Natural killer cell (primary cell): ENCODE measurements at regions not wholly inside any gene's neighbourhood (a gene's known extent, or its start where the extent isn't known, plus 50 kb on each side); places are given as distances from the start of the nearest gene placed in this dataset.

Experiments
- ATAC-seq, 3 donors: fragments of 150-1000 bp in 2 of 3; fragments of 200-7000 bp in 1 of 3; cut with Tn5 transposase; 1 replicate in 1 of 3; 2 replicates in 2 of 3; pipeline ENCODE4 v1.10.0; 2021; ENCODE audit warnings: mild to moderate bottlenecking in 2 of 3, moderate library complexity in 2 of 3
- DNase-seq, 2 donors: peaks; one replicate each; pipeline versions ENCODE4 v3.0.0 to v3.0.0-alpha.2; 2013 to 2021; ENCODE audit warnings: mixed read lengths in 1 of 2
- H3K27ac ChIP-seq: one replicate; pipeline ENCODE4 v1.5.1; 2013; ENCODE audit warnings: mild to moderate bottlenecking, low read length
- H3K27me3 ChIP-seq: one replicate; pipeline ENCODE4 v1.6.1; 2013; ENCODE audit warnings: low read length; ENCODE audit not compliant: control insufficient read depth, insufficient read depth
- H3K36me3 ChIP-seq: one replicate; pipeline ENCODE4 v1.6.1; 2013; ENCODE audit warnings: low read length; ENCODE audit not compliant: control insufficient read depth, insufficient read depth
- H3K4me1 ChIP-seq: one replicate; pipeline ENCODE4 v1.6.1; 2013; ENCODE audit warnings: low read length; ENCODE audit not compliant: control insufficient read depth, insufficient read depth
- H3K4me3 ChIP-seq: one replicate; pipeline ENCODE4 v1.5.1; 2013; ENCODE audit warnings: low read length
- H3K9me3 ChIP-seq: one replicate; pipeline ENCODE4 v1.6.1; 2013; ENCODE audit warnings: low read length; ENCODE audit not compliant: control insufficient read depth, insufficient read depth
- H3K27ac Mint-ChIP-seq, 2 donors: one replicate each; pipeline ENCODE4 v1.8.0; 2022; ENCODE audit warnings: mild to moderate bottlenecking in 2 of 2, mixed read lengths in 2 of 2, moderate library complexity in 1 of 2
- H3K27me3 Mint-ChIP-seq, 2 donors: one replicate each; pipeline ENCODE4 v1.8.0; 2022; ENCODE audit warnings: low read depth in 2 of 2, mixed read lengths in 2 of 2
- H3K36me3 Mint-ChIP-seq: one replicate; pipeline ENCODE4 v1.8.0; 2022; ENCODE audit warnings: mixed read lengths
- H3K4me1 Mint-ChIP-seq, 2 donors: one replicate each; pipeline ENCODE4 v1.8.0; 2022; ENCODE audit warnings: mixed read lengths in 2 of 2
- H3K4me3 Mint-ChIP-seq: one replicate; pipeline ENCODE4 v1.8.0; 2022; ENCODE audit warnings: mild to moderate bottlenecking, moderate library complexity, mixed read lengths
- H3K9me3 Mint-ChIP-seq, 2 donors: one replicate each; pipeline ENCODE4 v1.8.0; 2022; ENCODE audit warnings: mixed read lengths in 2 of 2
- WGBS: methylation state at CpG from one replicate; pipeline ENCODE4 v1.1.7; 2013; ENCODE audit warnings: missing lambda C conversion rate; ENCODE audit not compliant: insufficient coverage; 5-methylcytosine and 5-hydroxymethylcytosine counted together
- intact Hi-C: fragments of 100-400 bp; cut with micrococcal nuclease; formaldehyde crosslinking; loops from one replicate; pipeline ENCODE4 v1.14.2; 2022
- TF ChIP-seq, protein P1 (sequence below): fragments of 200-600 bp; IDR thresholded peaks from one replicate; pipeline ENCODE4 v1.8.0; 2022; ENCODE audit warnings: antibody characterized with exemption

DNA sequence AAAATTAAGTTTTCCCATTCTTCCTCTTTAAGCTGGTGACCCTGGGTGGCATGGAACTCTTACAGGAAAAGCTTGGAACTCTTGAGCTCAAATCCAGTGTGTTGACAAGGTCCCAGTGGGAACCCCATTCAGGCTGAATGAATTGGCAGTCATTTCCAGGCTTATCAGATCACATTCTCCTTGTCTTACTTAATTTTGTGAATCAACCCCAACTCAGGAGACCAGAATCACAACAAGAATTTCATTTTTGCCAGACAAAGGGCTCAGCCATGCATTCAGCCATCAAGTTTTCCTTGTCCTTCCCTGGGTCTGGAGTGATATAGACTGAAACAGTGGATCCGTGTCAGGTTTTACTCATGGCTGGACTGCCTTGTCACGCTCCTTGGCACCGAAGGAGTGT, 92.1 kb upstream of the EEF1E1 start:
- Histone ChIP-seq H3K4me3 (no peak overlapping the region), H3K27me3 (no peaks in the 10 kb centered on the region), H3K36me3 (no peaks in the 10 kb centered on the region), H3K27ac (no peak overlapping the region), H3K4me1 (no peaks in the 10 kb centered on the region), H3K9me3 (no peaks in the 10 kb centered on the region)
- WGBS = 100% methylated on average over 2 of the region's 3 CpGs
- DNase-seq = no peak
- no peak for ATAC-seq
- H3K4me3 Mint-ChIP-seq = no peak overlapping the region
- peaks cover 2 to 7% of the 10 kb centered on the region in 2 donors for H3K27me3 Mint-ChIP-seq
- H3K36me3 Mint-ChIP-seq = no peaks in the 10 kb centered on the region
- TF ChIP-seq, protein P1, sequence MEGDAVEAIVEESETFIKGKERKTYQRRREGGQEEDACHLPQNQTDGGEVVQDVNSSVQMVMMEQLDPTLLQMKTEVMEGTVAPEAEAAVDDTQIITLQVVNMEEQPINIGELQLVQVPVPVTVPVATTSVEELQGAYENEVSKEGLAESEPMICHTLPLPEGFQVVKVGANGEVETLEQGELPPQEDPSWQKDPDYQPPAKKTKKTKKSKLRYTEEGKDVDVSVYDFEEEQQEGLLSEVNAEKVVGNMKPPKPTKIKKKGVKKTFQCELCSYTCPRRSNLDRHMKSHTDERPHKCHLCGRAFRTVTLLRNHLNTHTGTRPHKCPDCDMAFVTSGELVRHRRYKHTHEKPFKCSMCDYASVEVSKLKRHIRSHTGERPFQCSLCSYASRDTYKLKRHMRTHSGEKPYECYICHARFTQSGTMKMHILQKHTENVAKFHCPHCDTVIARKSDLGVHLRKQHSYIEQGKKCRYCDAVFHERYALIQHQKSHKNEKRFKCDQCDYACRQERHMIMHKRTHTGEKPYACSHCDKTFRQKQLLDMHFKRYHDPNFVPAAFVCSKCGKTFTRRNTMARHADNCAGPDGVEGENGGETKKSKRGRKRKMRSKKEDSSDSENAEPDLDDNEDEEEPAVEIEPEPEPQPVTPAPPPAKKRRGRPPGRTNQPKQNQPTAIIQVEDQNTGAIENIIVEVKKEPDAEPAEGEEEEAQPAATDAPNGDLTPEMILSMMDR = no peak
- H3K9me3 Mint-ChIP-seq = peaks cover 0 to 3% of the 10 kb centered on the region in 2 donors
- H3K27ac Mint-ChIP-seq = no peak overlapping the region
- intact Hi-C loops = no loop called here
- H3K4me1 Mint-ChIP-seq = no peaks in the 10 kb centered on the region

DNA sequence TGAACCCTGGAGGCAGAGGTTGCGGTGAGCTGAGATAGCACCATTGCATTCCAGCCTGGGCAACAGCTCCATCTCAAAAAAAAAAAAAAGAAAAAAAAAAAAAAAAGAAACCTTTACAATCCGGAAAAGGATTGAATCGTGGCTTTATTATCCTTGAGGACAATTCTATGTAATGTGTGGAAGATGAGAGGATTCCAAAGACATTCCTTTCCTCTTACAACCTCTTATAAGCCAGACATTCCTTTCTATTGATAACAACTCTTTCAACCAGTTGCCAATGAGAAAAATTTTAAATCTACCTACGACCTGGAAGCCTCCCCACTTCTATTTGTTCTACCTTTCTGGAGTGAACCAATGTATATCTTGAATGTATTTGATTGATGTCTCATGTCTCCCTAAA, 91.2 kb upstream of the EEF1E1 start:
- intact Hi-C loops = no loop called here
- Histone ChIP-seq H3K4me1 (no peaks in the 10 kb centered on the region), H3K9me3 (no peaks in the 10 kb centered on the region), H3K27me3 (no peaks in the 10 kb centered on the region), H3K36me3 (no peaks in the 10 kb centered on the region), H3K4me3 (no peak overlapping the region), H3K27ac (no peak overlapping the region)
- Mint-ChIP-seq H3K36me3 (no peaks in the 10 kb centered on the region), H3K9me3 (peaks cover 0 to 2% of the 10 kb centered on the region in 2 donors), H3K27me3 (peaks cover under 1 to 7% of the 10 kb centered on the region in 2 donors), H3K4me3 (no peak overlapping the region), H3K4me1 (no peaks in the 10 kb centered on the region), H3K27ac (no peak overlapping the region)
- DNase-seq (no peak), ATAC-seq (no peak)
- no CpG with 5 or more reads among the region's 4 CpGs for WGBS
- TF ChIP-seq, protein P1 = no peak

DNA sequence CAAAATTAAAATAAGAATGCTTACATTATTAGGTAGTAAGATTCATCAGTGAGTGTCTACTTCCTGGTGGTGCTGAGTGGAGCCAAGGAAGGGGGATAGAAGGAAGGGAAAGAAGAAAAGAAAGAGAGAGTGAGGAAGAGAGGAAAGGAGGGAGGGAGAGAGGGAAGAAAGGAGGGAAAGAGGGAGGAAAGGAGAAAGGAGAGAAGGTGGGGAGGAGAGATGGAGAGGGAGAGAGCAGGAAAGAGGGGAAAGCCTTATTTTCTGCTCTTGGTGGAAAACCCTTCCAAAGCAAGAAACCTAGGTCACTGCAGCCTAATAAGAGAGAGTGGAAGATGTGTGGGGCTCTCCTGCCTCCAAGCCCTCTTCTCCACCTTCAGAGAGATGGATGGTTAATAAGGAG, 90.2 kb upstream of the EEF1E1 start:
- H3K27me3 Mint-ChIP-seq = peaks cover 4 to 7% of the 10 kb centered on the region in 2 donors
- no peaks in the 10 kb centered on the region for H3K4me1 Mint-ChIP-seq
- no peaks in the 10 kb centered on the region for H3K4me1 ChIP-seq
- no peaks in the 10 kb centered on the region for H3K27me3 ChIP-seq
- no peak overlapping the region for H3K4me3 Mint-ChIP-seq
- DNase-seq = no peak
- TF ChIP-seq, protein P1 = no peak
- intact Hi-C loops = no loop called here
- H3K36me3 Mint-ChIP-seq = no peaks in the 10 kb centered on the region
- no peak for ATAC-seq
- no peak overlapping the region for H3K4me3 ChIP-seq
- peaks cover 0 to 2% of the 10 kb centered on the region in 2 donors for H3K9me3 Mint-ChIP-seq
- no peak overlapping the region for H3K27ac ChIP-seq
- H3K9me3 ChIP-seq = no peaks in the 10 kb centered on the region
- H3K36me3 ChIP-seq = no peaks in the 10 kb centered on the region
- no peak overlapping the region for H3K27ac Mint-ChIP-seq

DNA sequence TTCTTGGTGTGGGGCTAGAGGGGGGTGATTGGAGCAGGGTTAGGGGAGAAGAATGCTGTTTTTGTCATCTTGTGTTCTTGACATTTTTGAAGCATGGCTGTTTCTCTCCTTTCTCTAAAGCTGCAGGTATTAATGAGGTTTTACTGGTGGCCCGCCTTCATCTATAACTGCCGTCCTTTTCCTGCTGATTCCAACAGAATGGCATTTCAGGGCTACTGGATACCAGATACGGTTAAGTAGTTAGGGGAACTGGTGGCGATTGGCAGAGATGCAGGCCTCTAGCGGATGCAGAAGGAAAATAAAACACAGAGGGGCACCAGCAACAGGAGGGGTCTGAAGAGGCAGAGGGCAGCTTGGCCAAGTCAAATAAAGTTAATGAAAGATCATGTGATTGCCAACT, 89.7 kb upstream of the EEF1E1 start:
- Mint-ChIP-seq H3K4me1 (no peaks in the 10 kb centered on the region), H3K4me3 (no peak overlapping the region), H3K27me3 (peaks cover 4 to 7% of the 10 kb centered on the region in 2 donors), H3K27ac (no peak overlapping the region), H3K36me3 (no peaks in the 10 kb centered on the region), H3K9me3 (peaks cover 0 to 2% of the 10 kb centered on the region in 2 donors)
- no peaks in the 10 kb centered on the region for H3K27me3 ChIP-seq
- no peaks in the 10 kb centered on the region for H3K36me3 ChIP-seq
- no peaks in the 10 kb centered on the region for H3K9me3 ChIP-seq
- DNase-seq (no peak), ATAC-seq (no peak)
- no peaks in the 10 kb centered on the region for H3K4me1 ChIP-seq
- no peak overlapping the region for H3K4me3 ChIP-seq
- no peak overlapping the region for H3K27ac ChIP-seq
- TF ChIP-seq, protein P1 = no peak
- intact Hi-C loops = no loop called here
- WGBS = 90% methylated on average over 5 of the region's 5 CpGs
